Endothelial cell of hepatic sinusoid (primary cell): ENCODE measurements at regions not wholly inside any gene's neighbourhood (a gene's known extent, or its start where the extent isn't known, plus 50 kb on each side); places are given as distances from the start of the nearest gene placed in this dataset.

Source experiments
- in situ Hi-C: cut with HindIII; loops from 2 replicates; pipeline ENCODE4 v1.10.0; 2017; ENCODE audit warnings: low sequenced_read_pairs

GRCh38 chr4:56757821-56758411, 63.6 kb downstream of the SPINK2 start:
- in situ Hi-C loops: no loop called here

GRCh38 chr4:56757261-56757746, 64.2 kb downstream of the SPINK2 start:
- in situ Hi-C loops: no loop called here

- in situ Hi-C loops: no loop called here
Observed at GRCh38 chr4:56755901-56756300, 65.6 kb downstream of the SPINK2 start.

- in situ Hi-C loops: no loop called here
Observed at GRCh38 chr4:56752985-56753384, 68.5 kb downstream of the SPINK2 start.

GRCh38 chr4:56750231-56750630, 69.1 kb upstream of the HOPX start:
- in situ Hi-C loops: no loop called here

GRCh38 chr4:56748271-56748670, 67.2 kb upstream of the HOPX start:
- in situ Hi-C loops: no loop called here

GRCh38 chr4:56746639-56747038, 65.5 kb upstream of the HOPX start:
- in situ Hi-C loops: no loop called here

GRCh38 chr4:56745042-56745441, 63.9 kb upstream of the HOPX start:
- in situ Hi-C loops: no loop called here

- in situ Hi-C loops: no loop called here
Observed at GRCh38 chr4:56744030-56744429, 62.9 kb upstream of the HOPX start.

GRCh38 chr4:56743550-56743949, 62.5 kb upstream of the HOPX start:
- in situ Hi-C loops: no loop called here

- in situ Hi-C loops: no loop called here
Observed at GRCh38 chr4:56742080-56742871, 61.2 kb upstream of the HOPX start.

GRCh38 chr4:56741595-56741994, 60.5 kb upstream of the HOPX start:
- in situ Hi-C loops: no loop called here

- in situ Hi-C loops: no loop called here
Observed at GRCh38 chr4:56739066-56739777, 58.1 kb upstream of the HOPX start.

- in situ Hi-C loops: no loop called here
Observed at GRCh38 chr4:56737666-56738065, 56.6 kb upstream of the HOPX start.

GRCh38 chr4:56733352-56733751, 52.3 kb upstream of the HOPX start:
- in situ Hi-C loops: loop anchor here (5.0 kb wide), 1 partner anchor 49 kb away; no protein-coding TSS in a partner anchor

- in situ Hi-C loops: loop anchor here (5.0 kb wide), 1 partner anchor 50 kb away; no protein-coding TSS in a partner anchor
Observed at GRCh38 chr4:56732301-56732700, 51.2 kb upstream of the HOPX start.

GRCh38 chr4:56731857-56732256, 50.8 kb upstream of the HOPX start:
- in situ Hi-C loops: loop anchor here (5.0 kb wide), 1 partner anchor 50 kb away; no protein-coding TSS in a partner anchor
